ENCODE measurements at regions not wholly inside any gene's neighbourhood (a gene's known extent, or its start where the extent isn't known, plus 50 kb on each side); places are given as distances from the start of the nearest gene placed in this dataset.

GRCh38 chr3:40620151-40620550 lies 95.4 kb downstream of the ZNF621 start:
- TF ChIP-seq, protein P1, sequence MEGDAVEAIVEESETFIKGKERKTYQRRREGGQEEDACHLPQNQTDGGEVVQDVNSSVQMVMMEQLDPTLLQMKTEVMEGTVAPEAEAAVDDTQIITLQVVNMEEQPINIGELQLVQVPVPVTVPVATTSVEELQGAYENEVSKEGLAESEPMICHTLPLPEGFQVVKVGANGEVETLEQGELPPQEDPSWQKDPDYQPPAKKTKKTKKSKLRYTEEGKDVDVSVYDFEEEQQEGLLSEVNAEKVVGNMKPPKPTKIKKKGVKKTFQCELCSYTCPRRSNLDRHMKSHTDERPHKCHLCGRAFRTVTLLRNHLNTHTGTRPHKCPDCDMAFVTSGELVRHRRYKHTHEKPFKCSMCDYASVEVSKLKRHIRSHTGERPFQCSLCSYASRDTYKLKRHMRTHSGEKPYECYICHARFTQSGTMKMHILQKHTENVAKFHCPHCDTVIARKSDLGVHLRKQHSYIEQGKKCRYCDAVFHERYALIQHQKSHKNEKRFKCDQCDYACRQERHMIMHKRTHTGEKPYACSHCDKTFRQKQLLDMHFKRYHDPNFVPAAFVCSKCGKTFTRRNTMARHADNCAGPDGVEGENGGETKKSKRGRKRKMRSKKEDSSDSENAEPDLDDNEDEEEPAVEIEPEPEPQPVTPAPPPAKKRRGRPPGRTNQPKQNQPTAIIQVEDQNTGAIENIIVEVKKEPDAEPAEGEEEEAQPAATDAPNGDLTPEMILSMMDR (IDR thresholded peaks at IDR 0.05) = no peak
- TF ChIP-seq EZH2phosphoT487 (IDR thresholded peaks at IDR 0.05) = no peak

Data from neural progenitor cell (in vitro differentiated cells).